Muscle of leg (tissue), 3 donors: ENCODE measurements at regions not wholly inside any gene's neighbourhood (a gene's known extent, or its start where the extent isn't known, plus 50 kb on each side); places are given as distances from the start of the nearest gene placed in this dataset.
A peak's percentile ranks its signal among the peaks of the same experiment; 100 is the strongest.

Experiments used
- DNase-seq: peaks from one replicate; pipeline ENCODE4 v3.0.0; 2013
- H3K27ac ChIP-seq: one replicate; pipeline ENCODE4 v1.5.1; 2013; ENCODE audit warnings: mild to moderate bottlenecking, low read length, control low read depth
- H3K27me3 ChIP-seq: one replicate; pipeline ENCODE4 v1.6.1; 2013; ENCODE audit warnings: low read length; ENCODE audit not compliant: control insufficient read depth, insufficient read depth
- H3K36me3 ChIP-seq: one replicate; pipeline ENCODE4 v1.6.1; 2013; ENCODE audit warnings: low read length; ENCODE audit not compliant: control insufficient read depth, insufficient read depth
- H3K4me1 ChIP-seq: one replicate; pipeline ENCODE4 v1.6.1; 2013; ENCODE audit warnings: low read length; ENCODE audit not compliant: control insufficient read depth, insufficient read depth
- H3K4me3 ChIP-seq: one replicate; pipeline ENCODE4 v1.5.1; 2013; ENCODE audit warnings: low read length, control low read depth
- H3K9me3 ChIP-seq: replicated peaks from 2 replicates; pipeline ENCODE4 v1.6.1; 2013; ENCODE audit warnings: low read depth, low read length; ENCODE audit not compliant: control insufficient read depth
- WGBS: methylation state at CpG from one replicate; pipeline ENCODE4 v1.1.5; 2013; ENCODE audit warnings: missing lambda C conversion rate; ENCODE audit not compliant: insufficient coverage; 5-methylcytosine and 5-hydroxymethylcytosine counted together

GRCh38 chr1:200238311-200238710 lies 171.5 kb downstream of the ZNF281 start:
- peak; percentile 39 for DNase-seq
- no peaks in the 10 kb centered on the region for H3K36me3 ChIP-seq
- peaks cover 5% of the 10 kb centered on the region for H3K4me1 ChIP-seq
- no peaks in the 10 kb centered on the region for H3K27me3 ChIP-seq
- WGBS, result no CpG with 5 or more reads among the region's 3 CpGs
- H3K27ac ChIP-seq, result no peak overlapping the region
- no peaks in the 10 kb centered on the region for H3K9me3 ChIP-seq
- H3K4me3 ChIP-seq, result no peak overlapping the region

GRCh38 chr1:200237066-200237465 lies 172.8 kb downstream of the ZNF281 start:
- 89% methylated on average over 5 of the region's 5 CpGs for WGBS
- Histone ChIP-seq H3K36me3 (no peaks in the 10 kb centered on the region), H3K27ac (no peak overlapping the region), H3K9me3 (no peaks in the 10 kb centered on the region), H3K27me3 (no peaks in the 10 kb centered on the region), H3K4me3 (no peak overlapping the region), H3K4me1 (no peaks in the 10 kb centered on the region)
- DNase-seq, result no peak

- no peaks in the 10 kb centered on the region for H3K27me3 ChIP-seq
- H3K9me3 ChIP-seq, result no peaks in the 10 kb centered on the region
- H3K27ac ChIP-seq, result no peak overlapping the region
- WGBS, result 94% methylated on average over 2 of the region's 2 CpGs
- DNase-seq, result no peak
- no peaks in the 10 kb centered on the region for H3K36me3 ChIP-seq
- H3K4me3 ChIP-seq, result no peak overlapping the region
- no peaks in the 10 kb centered on the region for H3K4me1 ChIP-seq
These were observed 174.9 kb downstream of the ZNF281 start for GRCh38 chr1:200234938-200235337.

GRCh38 chr1:200233393-200233792 lies 176.4 kb downstream of the ZNF281 start:
- H3K4me3 ChIP-seq, result no peak overlapping the region
- no CpG with 5 or more reads among the region's 10 CpGs for WGBS
- DNase-seq, result no peak
- no peaks in the 10 kb centered on the region for H3K4me1 ChIP-seq
- no peaks in the 10 kb centered on the region for H3K36me3 ChIP-seq
- peaks cover 2% of the 10 kb centered on the region for H3K27me3 ChIP-seq
- H3K9me3 ChIP-seq, result no peaks in the 10 kb centered on the region
- H3K27ac ChIP-seq, result no peak overlapping the region

- no peak overlapping the region for H3K27ac ChIP-seq
- peak; percentile 11 for DNase-seq
- peaks cover 2% of the 10 kb centered on the region for H3K27me3 ChIP-seq
- H3K4me1 ChIP-seq, result peaks cover 1% of the 10 kb centered on the region
- no peaks in the 10 kb centered on the region for H3K9me3 ChIP-seq
- no peaks in the 10 kb centered on the region for H3K36me3 ChIP-seq
- no CpG with 5 or more reads among the region's 1 CpG for WGBS
- H3K4me3 ChIP-seq, result no peak overlapping the region
These were observed 178.0 kb downstream of the ZNF281 start for GRCh38 chr1:200231787-200232231.

- no peaks in the 10 kb centered on the region for H3K9me3 ChIP-seq
- H3K4me1 ChIP-seq, result peaks cover 2% of the 10 kb centered on the region
- peaks cover 2% of the 10 kb centered on the region for H3K27me3 ChIP-seq
- no CpG with 5 or more reads among the region's 1 CpG for WGBS
- H3K27ac ChIP-seq, result no peak overlapping the region
- H3K4me3 ChIP-seq, result no peak overlapping the region
- DNase-seq, result no peak
- H3K36me3 ChIP-seq, result no peaks in the 10 kb centered on the region
These were observed 179.2 kb downstream of the ZNF281 start for GRCh38 chr1:200230671-200231070.

GRCh38 chr1:200228486-200228885 lies 181.3 kb downstream of the ZNF281 start:
- Histone ChIP-seq H3K9me3 (no peaks in the 10 kb centered on the region), H3K27me3 (peaks cover 2% of the 10 kb centered on the region), H3K27ac (peak overlapping the region; percentile 8), H3K4me1 (peaks cover 2% of the 10 kb centered on the region), H3K36me3 (no peaks in the 10 kb centered on the region), H3K4me3 (no peak overlapping the region)
- no CpG with 5 or more reads among the region's 4 CpGs for WGBS
- no peak for DNase-seq

GRCh38 chr1:200228081-200228480 lies 181.8 kb downstream of the ZNF281 start:
- H3K4me1 ChIP-seq, result peaks cover 2% of the 10 kb centered on the region
- DNase-seq, result peak; percentile 33
- WGBS, result 50% methylated on average over 1 of the region's 6 CpGs

More at GRCh38 chr1:200228081-200228480, 181.8 kb downstream of the ZNF281 start:
- H3K36me3 ChIP-seq, result no peaks in the 10 kb centered on the region
- H3K27me3 ChIP-seq, result peaks cover 2% of the 10 kb centered on the region
- H3K4me3 ChIP-seq, result no peak overlapping the region
- H3K27ac ChIP-seq, result peak overlapping the region; percentile 8
- H3K9me3 ChIP-seq, result no peaks in the 10 kb centered on the region
